Activated CD8-positive, alpha-beta memory T cell treated with anti-CD3 and anti-CD28 coated beads for 36 hours (primary cell): ENCODE measurements at regions not wholly inside any gene's neighbourhood (a gene's known extent, or its start where the extent isn't known, plus 50 kb on each side); places are given as distances from the start of the nearest gene placed in this dataset.
"Not testable (repeated sequence)": the region's sequence is repeated elsewhere in the genome, so short reads cannot be mapped to it uniquely, and the experiment has no call there.

Experiments
- CTCF ChIA-PET: fragments of 350-600 bp; sonication (Branson Sonifier 250); formaldehyde crosslinking; loops from one replicate; lab custom pipeline; 2021; ENCODE audit warnings: antibody characterized with exemption; lab: Charles Lee
- POLR2A ChIA-PET: fragments of 350-600 bp; sonication (Branson Sonifier 250); formaldehyde crosslinking; loops from one replicate; lab custom pipeline; 2021; ENCODE audit warnings: antibody characterized with exemption; lab: Charles Lee

DNA sequence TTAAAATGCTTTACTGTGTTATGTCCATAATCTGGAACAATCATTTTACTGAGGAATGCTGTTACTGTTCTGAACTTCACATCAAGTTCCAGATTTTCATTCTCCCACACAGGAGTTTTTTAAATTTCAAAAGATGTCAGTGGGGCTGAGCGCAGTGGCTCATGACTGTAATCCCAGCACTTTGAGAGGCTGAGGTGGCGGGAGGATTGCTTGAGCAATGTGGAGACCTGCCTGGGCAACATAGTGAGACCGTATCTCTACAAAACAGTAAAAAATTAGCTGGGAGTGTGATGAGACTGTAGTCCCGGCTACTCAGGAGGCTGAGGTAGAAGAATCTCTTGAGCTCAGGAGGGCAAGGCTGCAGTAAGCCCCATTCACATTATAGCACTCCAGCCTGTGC is 177.9 kb upstream of the GOLGA6L22 start:
- POLR2A ChIA-PET, result interaction anchor here (0.7 kb wide), 2 partner anchors 37 to 44 kb away, joined by 8 to 9 read pairs; no protein-coding TSS in a partner anchor
- CTCF ChIA-PET, result not testable (repeated sequence)

DNA sequence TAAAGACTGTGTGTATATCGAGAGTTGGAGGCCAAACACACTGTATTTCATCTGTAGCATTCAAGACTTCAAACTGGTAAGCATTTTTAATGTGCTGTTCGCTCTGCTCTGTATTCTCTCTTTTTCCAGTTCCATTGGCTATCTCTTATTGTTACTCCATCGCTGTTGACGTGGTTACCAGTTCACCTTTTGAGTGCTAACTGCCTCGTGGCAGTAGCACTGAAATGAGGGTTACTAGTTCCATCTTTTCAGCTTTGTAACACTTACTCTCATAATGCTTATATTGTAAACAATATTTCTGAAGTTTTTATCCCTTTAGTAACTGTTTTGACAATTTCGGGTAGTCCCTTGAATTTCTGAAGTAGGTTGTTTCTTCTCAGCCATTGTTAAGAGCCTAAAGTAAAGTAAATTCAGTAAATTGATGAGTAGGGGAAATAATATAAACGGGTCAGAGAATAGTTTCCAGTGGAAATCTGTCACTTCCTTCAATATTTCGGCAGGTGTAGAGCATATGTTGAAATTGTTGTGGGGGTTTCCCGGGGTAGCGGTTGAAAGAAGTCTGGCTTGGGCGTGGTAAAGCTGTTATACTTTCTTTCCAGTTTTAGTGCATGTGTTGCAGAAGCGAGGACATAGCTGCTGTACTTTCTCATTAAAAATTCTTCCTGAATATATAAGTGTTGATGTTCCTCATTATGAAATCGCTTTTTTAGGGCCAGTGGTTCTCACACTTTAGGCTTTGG is 175.7 kb upstream of the GOLGA6L22 start:
- POLR2A ChIA-PET, CTCF ChIA-PET: not testable (repeated sequence)

DNA sequence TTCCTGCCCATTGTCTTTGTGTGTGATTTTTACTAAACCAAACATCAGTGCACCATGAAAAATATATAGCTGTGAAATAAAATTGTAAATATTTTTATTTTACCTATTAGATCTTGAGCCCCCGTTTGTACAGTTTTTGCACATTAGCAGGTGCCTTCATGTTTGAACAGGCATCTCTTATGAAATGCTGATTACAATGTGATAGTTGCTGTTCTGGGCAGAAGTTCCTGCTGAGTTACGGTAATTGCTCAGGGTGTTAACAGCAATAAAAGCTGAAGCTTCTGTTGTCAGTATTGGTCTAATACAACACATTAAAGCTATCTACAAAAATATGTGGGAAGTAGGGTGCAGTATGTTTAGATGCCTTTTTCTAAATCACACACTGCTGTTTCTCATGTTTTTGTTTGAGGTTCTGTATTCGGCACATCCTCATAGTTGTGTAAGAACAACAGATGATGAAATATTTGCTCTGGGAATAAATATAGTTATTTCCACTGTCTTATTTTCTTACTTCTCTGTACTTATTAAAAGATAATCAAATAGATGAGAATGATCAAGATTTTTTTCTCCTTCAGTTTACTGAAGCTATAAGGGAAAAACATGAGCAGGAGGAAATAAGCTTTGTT is 173.8 kb upstream of the GOLGA6L22 start:
- POLR2A ChIA-PET, CTCF ChIA-PET: not testable (repeated sequence)

GRCh38 chr15:22291054-22291453 is 167.6 kb upstream of the GOLGA6L22 start:
- POLR2A ChIA-PET, CTCF ChIA-PET: not testable (repeated sequence)

GRCh38 chr15:22303112-22303511 is 155.6 kb upstream of the GOLGA6L22 start:
- POLR2A ChIA-PET, CTCF ChIA-PET: not testable (repeated sequence)
